ENCODE measurements at regions not wholly inside any gene's neighbourhood (a gene's known extent, or its start where the extent isn't known, plus 50 kb on each side); places are given as distances from the start of the nearest gene placed in this dataset.

DNA sequence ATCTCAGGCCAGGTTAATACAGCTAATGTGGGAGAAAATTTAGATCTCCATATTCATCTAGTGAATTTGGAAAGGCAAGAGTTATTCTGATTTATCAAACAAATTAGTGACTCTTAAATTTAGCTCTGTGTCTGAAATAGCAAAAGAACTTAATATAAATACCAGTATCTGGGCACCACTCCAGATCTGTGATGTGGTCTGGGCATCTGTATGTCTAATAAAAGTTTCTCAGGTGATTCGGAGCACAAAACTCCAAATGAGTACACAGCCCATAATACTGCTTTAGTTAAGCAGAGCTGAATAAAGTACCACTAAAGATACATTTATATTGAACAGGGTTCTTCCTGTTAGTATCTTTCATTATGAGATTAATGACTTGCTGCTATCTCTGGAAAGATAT is 261.4 kb downstream of the BAMBI start:
- TF ChIP-seq, protein P1, sequence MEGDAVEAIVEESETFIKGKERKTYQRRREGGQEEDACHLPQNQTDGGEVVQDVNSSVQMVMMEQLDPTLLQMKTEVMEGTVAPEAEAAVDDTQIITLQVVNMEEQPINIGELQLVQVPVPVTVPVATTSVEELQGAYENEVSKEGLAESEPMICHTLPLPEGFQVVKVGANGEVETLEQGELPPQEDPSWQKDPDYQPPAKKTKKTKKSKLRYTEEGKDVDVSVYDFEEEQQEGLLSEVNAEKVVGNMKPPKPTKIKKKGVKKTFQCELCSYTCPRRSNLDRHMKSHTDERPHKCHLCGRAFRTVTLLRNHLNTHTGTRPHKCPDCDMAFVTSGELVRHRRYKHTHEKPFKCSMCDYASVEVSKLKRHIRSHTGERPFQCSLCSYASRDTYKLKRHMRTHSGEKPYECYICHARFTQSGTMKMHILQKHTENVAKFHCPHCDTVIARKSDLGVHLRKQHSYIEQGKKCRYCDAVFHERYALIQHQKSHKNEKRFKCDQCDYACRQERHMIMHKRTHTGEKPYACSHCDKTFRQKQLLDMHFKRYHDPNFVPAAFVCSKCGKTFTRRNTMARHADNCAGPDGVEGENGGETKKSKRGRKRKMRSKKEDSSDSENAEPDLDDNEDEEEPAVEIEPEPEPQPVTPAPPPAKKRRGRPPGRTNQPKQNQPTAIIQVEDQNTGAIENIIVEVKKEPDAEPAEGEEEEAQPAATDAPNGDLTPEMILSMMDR (tag by site-specific recombination; IDR thresholded peaks at IDR 0.05): no peak
- TF ChIP-seq MEIS1 (CRISPR knock-in tag; IDR thresholded peaks at IDR 0.05; ENCODE audit: borderline replicate concordance) (no peak), KLF10 (tag by site-specific recombination; IDR thresholded peaks at IDR 0.05) (no peak), ZNF423 (tag by site-specific recombination; IDR thresholded peaks at IDR 0.05) (no peak), ZNF274 (IDR thresholded peaks at IDR 0.05; ENCODE audit: low read length) (no peak), ZNF274 (tag by site-specific recombination; IDR thresholded peaks at IDR 0.05; ENCODE audit: borderline replicate concordance) (no peak), ZNF174 (tag by site-specific recombination; IDR thresholded peaks at IDR 0.05) (no peak), PRDM1 (tag by site-specific recombination; IDR thresholded peaks at IDR 0.05) (no peak)
